ENCODE measurements at regions not wholly inside any gene's neighbourhood (a gene's known extent, or its start where the extent isn't known, plus 50 kb on each side); places are given as distances from the start of the nearest gene placed in this dataset.
"Not testable (repeated sequence)": the region's sequence is repeated elsewhere in the genome, so short reads cannot be mapped to it uniquely, and the experiment has no call there.

DNA sequence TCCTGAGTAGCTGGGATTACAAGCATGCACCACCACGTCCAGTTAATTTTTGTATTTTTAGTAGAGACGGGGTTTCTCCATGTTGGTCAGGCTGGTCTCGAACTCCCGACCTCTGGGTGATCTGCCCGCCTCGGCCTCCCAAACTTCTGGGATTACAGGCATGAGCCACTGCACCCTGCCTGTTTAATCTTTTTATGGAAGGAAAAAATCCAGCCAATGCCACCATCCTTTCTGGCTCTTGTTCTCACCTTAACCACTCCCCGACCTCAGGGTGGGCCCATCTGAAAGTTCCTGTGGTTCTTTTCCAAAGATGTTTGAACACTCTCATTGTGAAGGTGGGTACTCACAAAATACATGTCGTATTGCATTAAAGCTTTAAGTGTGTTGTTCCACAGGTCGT, 336.2 kb downstream of the TCERG1L start:
- TF ChIP-seq, protein P1, sequence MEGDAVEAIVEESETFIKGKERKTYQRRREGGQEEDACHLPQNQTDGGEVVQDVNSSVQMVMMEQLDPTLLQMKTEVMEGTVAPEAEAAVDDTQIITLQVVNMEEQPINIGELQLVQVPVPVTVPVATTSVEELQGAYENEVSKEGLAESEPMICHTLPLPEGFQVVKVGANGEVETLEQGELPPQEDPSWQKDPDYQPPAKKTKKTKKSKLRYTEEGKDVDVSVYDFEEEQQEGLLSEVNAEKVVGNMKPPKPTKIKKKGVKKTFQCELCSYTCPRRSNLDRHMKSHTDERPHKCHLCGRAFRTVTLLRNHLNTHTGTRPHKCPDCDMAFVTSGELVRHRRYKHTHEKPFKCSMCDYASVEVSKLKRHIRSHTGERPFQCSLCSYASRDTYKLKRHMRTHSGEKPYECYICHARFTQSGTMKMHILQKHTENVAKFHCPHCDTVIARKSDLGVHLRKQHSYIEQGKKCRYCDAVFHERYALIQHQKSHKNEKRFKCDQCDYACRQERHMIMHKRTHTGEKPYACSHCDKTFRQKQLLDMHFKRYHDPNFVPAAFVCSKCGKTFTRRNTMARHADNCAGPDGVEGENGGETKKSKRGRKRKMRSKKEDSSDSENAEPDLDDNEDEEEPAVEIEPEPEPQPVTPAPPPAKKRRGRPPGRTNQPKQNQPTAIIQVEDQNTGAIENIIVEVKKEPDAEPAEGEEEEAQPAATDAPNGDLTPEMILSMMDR (IDR thresholded peaks at IDR 0.05) = not testable (repeated sequence)
- TF ChIP-seq POLR2A (IDR thresholded peaks at IDR 0.05) = not testable (repeated sequence)
